ENCODE measurements at regions not wholly inside any gene's neighbourhood (a gene's known extent, or its start where the extent isn't known, plus 50 kb on each side); places are given as distances from the start of the nearest gene placed in this dataset.

- H3K27ac Mint-ChIP-seq: no peak overlapping the region
- WGBS (ENCODE audit: insufficient coverage): no CpG with 5 or more reads among the region's 1 CpG
- ATAC-seq (no peak), DNase-seq (no peak)
- H3K9me3 Mint-ChIP-seq: peaks cover 17 to 21% of the 10 kb centered on the region in 2 donors
- no peak overlapping the region for H3K4me3 ChIP-seq (ENCODE audit: low read length)
- H3K27me3 Mint-ChIP-seq (ENCODE audit: low read depth in 2 of 2): no peaks in the 10 kb centered on the region
- H3K36me3 ChIP-seq (ENCODE audit: control insufficient read depth, insufficient read depth, low read length): no peaks in the 10 kb centered on the region
- TF ChIP-seq CTCF (IDR thresholded peaks at IDR 0.05): no peak
- intact Hi-C loops (cut with micrococcal nuclease): no loop called here
- no peak overlapping the region for H3K27ac ChIP-seq (ENCODE audit: low read length)
- no peaks in the 10 kb centered on the region for H3K27me3 ChIP-seq (ENCODE audit: control insufficient read depth, insufficient read depth, low read length)
- peaks cover 15% of the 10 kb centered on the region for H3K9me3 ChIP-seq (ENCODE audit: control insufficient read depth, insufficient read depth, low read length)
- no peaks in the 10 kb centered on the region for H3K4me1 ChIP-seq (ENCODE audit: control insufficient read depth, insufficient read depth, low read length)
- no peaks in the 10 kb centered on the region for H3K36me3 Mint-ChIP-seq
- H3K4me1 Mint-ChIP-seq: no peaks in the 10 kb centered on the region
- H3K4me3 Mint-ChIP-seq: no peak overlapping the region
Measured at GRCh38 chr5:85205430-85205829, 820.8 kb upstream of the EDIL3 start.

GRCh38 chr5:85225388-85225787 lies 840.7 kb upstream of the EDIL3 start:
- Mint-ChIP-seq H3K4me1 (no peaks in the 10 kb centered on the region), H3K27me3 (ENCODE audit: low read depth in 2 of 2) (no peaks in the 10 kb centered on the region), H3K27ac (no peak overlapping the region), H3K36me3 (peaks cover 5% of the 10 kb centered on the region), H3K9me3 (peaks cover 11 to 30% of the 10 kb centered on the region in 2 donors), H3K4me3 (no peak overlapping the region)
- peaks cover 2% of the 10 kb centered on the region for H3K9me3 ChIP-seq (ENCODE audit: control insufficient read depth, insufficient read depth, low read length)
- no peak for DNase-seq
- no peak overlapping the region for H3K27ac ChIP-seq (ENCODE audit: low read length)
- H3K36me3 ChIP-seq (ENCODE audit: control insufficient read depth, insufficient read depth, low read length): no peaks in the 10 kb centered on the region
- no peak for ATAC-seq
- intact Hi-C loops (cut with micrococcal nuclease): no loop called here
- WGBS (ENCODE audit: insufficient coverage): 83% methylated on average over 1 of the region's 1 CpG
- no peak for TF ChIP-seq CTCF (IDR thresholded peaks at IDR 0.05)
- H3K4me1 ChIP-seq (ENCODE audit: control insufficient read depth, insufficient read depth, low read length): no peaks in the 10 kb centered on the region
- H3K27me3 ChIP-seq (ENCODE audit: control insufficient read depth, insufficient read depth, low read length): no peaks in the 10 kb centered on the region
- H3K4me3 ChIP-seq (ENCODE audit: low read length): no peak overlapping the region

GRCh38 chr5:85249204-85249603 lies 864.5 kb upstream of the EDIL3 start:
- Histone ChIP-seq H3K4me1 (ENCODE audit: control insufficient read depth, insufficient read depth, low read length) (no peaks in the 10 kb centered on the region), H3K4me3 (ENCODE audit: low read length) (no peak overlapping the region), H3K36me3 (ENCODE audit: control insufficient read depth, insufficient read depth, low read length) (no peaks in the 10 kb centered on the region), H3K27ac (ENCODE audit: low read length) (no peak overlapping the region), H3K27me3 (ENCODE audit: control insufficient read depth, insufficient read depth, low read length) (no peaks in the 10 kb centered on the region), H3K9me3 (ENCODE audit: control insufficient read depth, insufficient read depth, low read length) (peaks cover 17% of the 10 kb centered on the region)
- Mint-ChIP-seq H3K27me3 (ENCODE audit: low read depth in 2 of 2) (no peaks in the 10 kb centered on the region), H3K9me3 (peaks cover 4 to 9% of the 10 kb centered on the region in 2 donors), H3K4me1 (no peaks in the 10 kb centered on the region), H3K4me3 (no peak overlapping the region), H3K27ac (no peak overlapping the region), H3K36me3 (peaks cover 6% of the 10 kb centered on the region)
- intact Hi-C loops (cut with micrococcal nuclease): no loop called here
- ATAC-seq (no peak), DNase-seq (no peak)
- WGBS (ENCODE audit: insufficient coverage): 80% methylated on average over 2 of the region's 2 CpGs
- no peak for TF ChIP-seq CTCF (IDR thresholded peaks at IDR 0.05)

GRCh38 chr5:85263125-85263524 lies 878.4 kb upstream of the EDIL3 start:
- peaks cover 6 to 7% of the 10 kb centered on the region in 2 donors for H3K9me3 Mint-ChIP-seq
- 85% methylated on average over 2 of the region's 2 CpGs for WGBS (ENCODE audit: insufficient coverage)

More at GRCh38 chr5:85263125-85263524, 878.4 kb upstream of the EDIL3 start:
- TF ChIP-seq CTCF (IDR thresholded peaks at IDR 0.05): no peak
- Histone ChIP-seq H3K27ac (ENCODE audit: low read length) (no peak overlapping the region), H3K4me3 (ENCODE audit: low read length) (no peak overlapping the region), H3K4me1 (ENCODE audit: control insufficient read depth, insufficient read depth, low read length) (no peaks in the 10 kb centered on the region), H3K36me3 (ENCODE audit: control insufficient read depth, insufficient read depth, low read length) (no peaks in the 10 kb centered on the region), H3K27me3 (ENCODE audit: control insufficient read depth, insufficient read depth, low read length) (no peaks in the 10 kb centered on the region), H3K9me3 (ENCODE audit: control insufficient read depth, insufficient read depth, low read length) (no peaks in the 10 kb centered on the region)
- H3K36me3 Mint-ChIP-seq: no peaks in the 10 kb centered on the region
- no peaks in the 10 kb centered on the region for H3K4me1 Mint-ChIP-seq
- no peak for ATAC-seq
- no peaks in the 10 kb centered on the region for H3K27me3 Mint-ChIP-seq (ENCODE audit: low read depth in 2 of 2)
- H3K4me3 Mint-ChIP-seq: no peak overlapping the region
- H3K27ac Mint-ChIP-seq: no peak overlapping the region
- intact Hi-C loops (cut with micrococcal nuclease): no loop called here
- DNase-seq: no peak

Measured in natural killer cell (primary cell).